Endothelial cell of hepatic sinusoid (primary cell): ENCODE measurements at regions not wholly inside any gene's neighbourhood (a gene's known extent, or its start where the extent isn't known, plus 50 kb on each side); places are given as distances from the start of the nearest gene placed in this dataset.

ENCODE experiments used
- in situ Hi-C: cut with HindIII; loops from 2 replicates; pipeline ENCODE4 v1.10.0; 2017; ENCODE audit warnings: low sequenced_read_pairs

DNA sequence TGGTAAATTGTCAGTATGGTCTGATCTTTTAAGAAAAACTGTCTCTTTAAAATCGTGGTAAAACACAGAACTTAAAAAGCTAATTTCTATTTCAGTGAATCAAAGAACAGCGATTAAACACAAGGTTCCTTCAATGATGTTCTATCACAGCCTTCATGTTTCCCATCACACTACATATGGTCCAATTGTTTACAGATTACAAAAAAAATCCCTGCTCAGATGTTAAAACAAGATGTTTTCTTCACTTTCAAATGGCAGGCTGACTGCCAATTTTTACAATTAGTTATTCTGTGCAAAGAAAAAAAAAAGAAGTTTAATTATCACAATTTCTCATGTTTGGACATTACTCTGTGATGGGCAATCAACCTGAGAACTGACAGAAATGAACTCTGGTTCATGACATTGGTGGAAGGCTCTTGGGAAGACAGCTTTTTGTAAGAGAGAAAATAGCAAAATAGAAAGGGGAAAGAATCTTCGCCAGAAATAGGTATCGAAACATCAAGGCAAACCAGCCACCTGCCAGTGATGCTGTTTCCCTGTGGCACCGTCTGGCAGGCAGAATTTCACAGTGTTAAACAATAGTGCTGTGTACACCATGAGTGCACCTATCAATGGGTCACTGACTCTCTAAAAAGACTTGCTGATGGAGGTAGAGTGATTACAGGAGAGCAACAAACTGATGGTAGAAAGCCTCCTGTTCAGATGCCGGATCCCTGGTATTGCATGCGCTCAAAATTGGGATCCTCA is 1020.0 kb upstream of the ARRDC3 start:
- in situ Hi-C loops = no loop called here

- in situ Hi-C loops = no loop called here
Measured at GRCh38 chr5:92402045-92402444, 1018.9 kb upstream of the ARRDC3 start.

GRCh38 chr5:92401492-92401891 is 1018.4 kb upstream of the ARRDC3 start:
- in situ Hi-C loops = no loop called here

DNA sequence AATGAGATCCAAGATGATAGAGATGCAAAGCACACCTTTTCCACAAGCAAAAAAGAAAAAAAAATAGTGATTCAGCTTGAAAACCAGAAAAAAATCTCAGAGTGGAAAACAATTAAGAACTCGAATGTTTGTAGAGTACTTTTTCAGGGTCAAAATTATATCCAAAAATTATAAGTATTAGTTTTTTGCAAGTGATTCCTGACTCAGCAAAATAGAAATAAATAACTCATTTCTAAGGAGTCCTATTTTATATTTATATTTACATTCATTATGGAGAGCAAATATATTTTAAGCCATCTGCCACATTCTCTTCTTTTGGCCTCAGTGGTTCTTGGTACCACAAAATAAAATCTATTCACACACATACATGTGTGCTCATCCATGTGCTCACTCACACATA is 1011.8 kb upstream of the ARRDC3 start:
- in situ Hi-C loops = no loop called here

DNA sequence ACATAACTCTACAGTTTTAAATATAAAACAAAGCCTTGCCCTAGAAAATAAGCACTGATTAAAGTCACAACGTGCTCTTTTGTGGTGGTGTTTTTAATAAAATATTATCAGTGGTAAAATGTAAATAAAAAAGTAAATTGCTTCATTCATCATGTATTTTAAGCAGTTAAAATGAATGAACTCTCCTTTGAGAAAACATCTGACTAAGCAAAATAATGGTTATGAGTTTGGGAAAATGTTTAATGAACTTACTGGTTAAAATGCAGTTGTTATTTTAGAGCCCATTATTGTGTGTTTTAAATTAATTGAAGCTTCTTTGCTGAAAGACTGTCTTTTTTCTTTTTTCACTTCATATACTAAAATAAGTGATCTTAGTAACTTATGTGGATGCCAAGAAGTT is 1007.5 kb upstream of the ARRDC3 start:
- in situ Hi-C loops = no loop called here

DNA sequence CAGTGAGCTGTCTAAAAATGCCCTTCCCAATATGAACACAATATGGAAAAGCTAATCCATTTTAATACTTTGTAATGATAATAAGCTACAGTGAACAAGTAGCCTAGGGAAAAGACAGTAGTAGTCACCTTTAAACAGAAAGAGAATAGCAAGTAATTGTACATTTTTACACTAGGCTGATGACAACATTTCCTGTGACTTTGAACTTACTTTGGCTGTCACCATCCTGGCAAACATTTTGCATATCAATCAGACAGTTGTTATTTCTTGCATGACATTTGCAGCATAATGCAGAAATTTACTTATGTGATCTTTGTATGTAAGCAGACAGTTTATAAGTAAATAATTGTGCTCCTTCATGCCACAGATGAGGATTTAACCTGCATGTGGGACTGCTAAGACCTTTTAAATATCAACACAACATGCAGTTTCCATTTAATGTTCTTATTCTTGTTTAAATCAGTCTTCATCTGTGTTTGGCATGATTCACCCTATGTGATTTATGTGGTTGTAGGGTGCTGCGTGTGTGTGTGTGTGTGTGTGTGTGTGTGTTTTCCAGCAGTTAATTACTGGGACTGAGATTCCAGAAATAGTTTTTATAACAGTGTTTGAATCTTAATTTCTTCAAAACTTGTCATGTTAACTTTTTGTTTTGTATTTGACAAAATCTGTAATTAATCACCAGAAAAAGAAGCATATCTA is 997.1 kb upstream of the ARRDC3 start:
- in situ Hi-C loops = no loop called here

DNA sequence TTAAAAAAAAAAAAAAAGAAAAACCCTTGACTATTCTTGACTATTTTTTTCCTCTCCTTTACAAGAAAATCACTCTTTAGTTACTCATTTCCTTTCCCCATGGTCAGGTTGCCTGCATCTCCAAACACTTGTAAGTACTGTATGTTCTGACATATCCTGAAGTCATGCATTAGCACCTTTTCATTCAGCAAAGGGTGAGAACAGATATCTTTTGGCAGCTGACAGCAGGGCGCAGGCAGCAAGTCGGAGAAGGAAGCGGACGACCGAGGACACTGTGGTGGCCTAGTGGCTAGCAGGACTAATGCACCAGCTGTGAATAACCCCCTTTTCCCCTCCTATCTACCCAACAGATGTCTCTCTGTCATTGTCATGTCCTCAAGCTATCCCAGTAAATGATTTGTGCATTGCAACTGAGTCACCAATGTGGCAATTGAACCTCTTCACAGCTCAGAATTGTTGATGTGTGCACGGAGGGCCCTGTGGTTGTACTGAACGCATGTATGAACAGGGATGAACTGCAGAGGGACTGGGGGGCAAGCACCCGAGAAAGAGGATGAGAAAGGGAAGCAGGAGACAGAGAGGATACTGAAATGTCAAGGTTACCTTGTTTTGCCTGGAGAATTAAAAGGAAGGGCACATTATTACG is 996.0 kb upstream of the ARRDC3 start:
- in situ Hi-C loops = no loop called here

GRCh38 chr5:92374859-92375258 is 991.7 kb upstream of the ARRDC3 start:
- in situ Hi-C loops = no loop called here

GRCh38 chr5:92372766-92373165 is 989.6 kb upstream of the ARRDC3 start:
- in situ Hi-C loops = no loop called here

- in situ Hi-C loops = no loop called here
Measured at GRCh38 chr5:92371889-92372235, 988.7 kb upstream of the ARRDC3 start.

GRCh38 chr5:92371171-92371888 is 988.2 kb upstream of the ARRDC3 start:
- in situ Hi-C loops = no loop called here

GRCh38 chr5:92370032-92370431 is 986.9 kb upstream of the ARRDC3 start:
- in situ Hi-C loops = no loop called here

- in situ Hi-C loops = no loop called here
Measured at GRCh38 chr5:92369587-92369986, 986.5 kb upstream of the ARRDC3 start.

DNA sequence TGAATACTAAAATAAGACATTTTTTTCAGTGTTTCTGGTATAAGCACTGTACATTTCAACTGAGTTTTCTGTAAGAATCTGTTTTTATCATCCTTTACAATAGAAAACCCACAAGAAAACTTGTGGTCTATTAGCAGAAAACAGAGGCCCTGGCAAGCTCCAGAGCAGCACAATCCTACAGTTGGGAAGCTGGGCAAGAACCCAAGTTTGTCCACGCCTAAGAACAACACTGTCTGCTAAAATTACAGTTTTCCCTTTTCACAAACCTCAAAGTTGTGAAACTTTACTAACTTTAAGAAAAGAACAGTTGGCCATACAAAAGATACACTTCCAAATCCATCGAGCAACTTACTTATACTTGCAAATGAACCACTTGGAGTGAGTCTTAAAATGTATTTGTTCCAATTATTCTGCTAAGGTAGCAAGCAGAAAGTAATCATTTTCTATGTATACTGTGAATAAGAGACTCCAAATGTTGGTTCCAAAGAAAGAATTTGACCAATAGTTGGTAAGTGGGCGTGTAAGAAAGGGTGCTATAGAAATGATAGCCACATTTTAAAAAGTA is 982.0 kb upstream of the ARRDC3 start:
- in situ Hi-C loops = no loop called here

- in situ Hi-C loops = no loop called here
Measured at GRCh38 chr5:92353107-92354030, 970.3 kb upstream of the ARRDC3 start.

GRCh38 chr5:92337772-92338234 is 954.7 kb upstream of the ARRDC3 start:
- in situ Hi-C loops = no loop called here

DNA sequence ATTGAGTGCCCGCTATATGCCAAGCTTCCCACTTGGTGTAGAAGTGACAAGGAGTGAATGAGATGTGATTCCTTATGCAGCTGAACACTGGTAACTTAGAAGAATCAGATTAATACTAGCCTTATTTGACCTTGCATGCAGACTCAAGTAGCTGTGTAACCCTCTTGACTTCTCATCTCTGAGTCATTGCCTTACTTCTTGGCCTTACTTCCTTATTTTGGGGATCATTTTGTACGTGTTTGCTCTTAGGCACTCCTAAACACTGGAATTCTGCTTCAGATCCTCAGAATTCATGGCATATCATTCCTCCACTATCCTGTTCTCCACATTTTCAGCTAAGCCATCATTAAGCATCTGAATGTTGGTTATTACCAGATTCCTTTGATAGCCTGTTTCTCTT is 948.9 kb upstream of the ARRDC3 start:
- in situ Hi-C loops = no loop called here

DNA sequence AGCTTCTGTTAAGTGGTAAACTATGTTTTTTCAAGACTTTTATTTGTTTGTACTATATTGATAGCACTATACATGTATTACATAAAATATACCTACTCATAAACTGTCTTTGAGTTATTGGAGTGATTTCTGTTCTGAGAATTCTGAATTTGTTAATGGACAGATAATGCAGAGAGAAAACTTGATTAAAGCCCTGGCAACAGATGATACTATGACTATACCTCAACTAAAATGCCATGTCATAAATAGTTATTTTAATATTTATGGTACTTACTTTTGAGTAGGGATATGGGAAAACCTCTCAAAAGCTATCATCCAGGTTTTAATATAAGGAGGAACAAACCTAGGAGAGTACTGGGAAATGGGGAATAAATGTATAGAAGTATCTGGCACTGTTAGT is 947.2 kb upstream of the ARRDC3 start:
- in situ Hi-C loops = no loop called here

- in situ Hi-C loops = no loop called here
Measured at GRCh38 chr5:92329759-92330158, 946.6 kb upstream of the ARRDC3 start.
